ENCODE measurements at regions not wholly inside any gene's neighbourhood (a gene's known extent, or its start where the extent isn't known, plus 50 kb on each side); places are given as distances from the start of the nearest gene placed in this dataset.

DNA sequence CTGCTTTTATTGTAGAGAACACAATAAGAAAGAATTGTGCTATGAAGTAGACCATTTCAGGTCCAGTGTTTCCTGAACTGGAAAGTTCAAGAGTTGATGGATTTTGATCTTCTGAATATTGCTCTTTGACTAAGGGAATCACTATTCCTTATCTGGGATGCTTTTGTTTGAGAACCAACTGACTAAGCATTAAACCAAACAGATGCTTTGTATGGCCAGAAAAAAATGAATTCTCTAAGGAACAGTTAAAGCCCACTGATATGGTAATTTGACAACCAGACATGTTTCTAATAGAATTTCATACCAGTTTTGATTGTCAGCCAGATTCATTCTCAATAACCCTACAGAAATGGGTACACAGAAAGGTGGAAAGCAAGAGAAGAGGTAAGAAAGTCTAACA, 67.5 kb upstream of the CADPS start:
- TF ChIP-seq, protein P1, sequence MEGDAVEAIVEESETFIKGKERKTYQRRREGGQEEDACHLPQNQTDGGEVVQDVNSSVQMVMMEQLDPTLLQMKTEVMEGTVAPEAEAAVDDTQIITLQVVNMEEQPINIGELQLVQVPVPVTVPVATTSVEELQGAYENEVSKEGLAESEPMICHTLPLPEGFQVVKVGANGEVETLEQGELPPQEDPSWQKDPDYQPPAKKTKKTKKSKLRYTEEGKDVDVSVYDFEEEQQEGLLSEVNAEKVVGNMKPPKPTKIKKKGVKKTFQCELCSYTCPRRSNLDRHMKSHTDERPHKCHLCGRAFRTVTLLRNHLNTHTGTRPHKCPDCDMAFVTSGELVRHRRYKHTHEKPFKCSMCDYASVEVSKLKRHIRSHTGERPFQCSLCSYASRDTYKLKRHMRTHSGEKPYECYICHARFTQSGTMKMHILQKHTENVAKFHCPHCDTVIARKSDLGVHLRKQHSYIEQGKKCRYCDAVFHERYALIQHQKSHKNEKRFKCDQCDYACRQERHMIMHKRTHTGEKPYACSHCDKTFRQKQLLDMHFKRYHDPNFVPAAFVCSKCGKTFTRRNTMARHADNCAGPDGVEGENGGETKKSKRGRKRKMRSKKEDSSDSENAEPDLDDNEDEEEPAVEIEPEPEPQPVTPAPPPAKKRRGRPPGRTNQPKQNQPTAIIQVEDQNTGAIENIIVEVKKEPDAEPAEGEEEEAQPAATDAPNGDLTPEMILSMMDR (IDR thresholded peaks at IDR 0.05) = no peak
- no peak for TF ChIP-seq EZH2phosphoT487 (IDR thresholded peaks at IDR 0.05)

Measured in neural progenitor cell (in vitro differentiated cells).